ENCODE measurements at regions not wholly inside any gene's neighbourhood (a gene's known extent, or its start where the extent isn't known, plus 50 kb on each side); places are given as distances from the start of the nearest gene placed in this dataset.

DNA sequence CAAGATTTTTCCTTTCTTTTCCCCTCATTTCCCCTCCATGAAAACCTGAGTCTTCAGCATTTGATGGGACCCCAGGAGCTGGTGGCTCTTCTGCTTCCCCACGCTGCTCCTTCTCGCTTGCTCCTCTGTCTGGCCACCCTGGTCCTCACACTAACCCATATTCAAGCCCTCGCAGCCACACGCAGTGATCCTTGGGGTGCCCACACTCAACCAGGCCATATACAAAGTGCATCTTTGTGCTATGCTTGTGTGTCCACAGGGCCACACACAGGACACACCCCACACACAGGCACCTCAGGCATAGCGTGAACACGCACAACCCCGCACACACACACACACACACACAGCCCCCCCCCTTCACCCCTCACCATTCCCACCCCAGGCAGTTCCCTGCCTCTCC lies 132.1 kb downstream of the URI1 start:
- TF ChIP-seq, protein P1, sequence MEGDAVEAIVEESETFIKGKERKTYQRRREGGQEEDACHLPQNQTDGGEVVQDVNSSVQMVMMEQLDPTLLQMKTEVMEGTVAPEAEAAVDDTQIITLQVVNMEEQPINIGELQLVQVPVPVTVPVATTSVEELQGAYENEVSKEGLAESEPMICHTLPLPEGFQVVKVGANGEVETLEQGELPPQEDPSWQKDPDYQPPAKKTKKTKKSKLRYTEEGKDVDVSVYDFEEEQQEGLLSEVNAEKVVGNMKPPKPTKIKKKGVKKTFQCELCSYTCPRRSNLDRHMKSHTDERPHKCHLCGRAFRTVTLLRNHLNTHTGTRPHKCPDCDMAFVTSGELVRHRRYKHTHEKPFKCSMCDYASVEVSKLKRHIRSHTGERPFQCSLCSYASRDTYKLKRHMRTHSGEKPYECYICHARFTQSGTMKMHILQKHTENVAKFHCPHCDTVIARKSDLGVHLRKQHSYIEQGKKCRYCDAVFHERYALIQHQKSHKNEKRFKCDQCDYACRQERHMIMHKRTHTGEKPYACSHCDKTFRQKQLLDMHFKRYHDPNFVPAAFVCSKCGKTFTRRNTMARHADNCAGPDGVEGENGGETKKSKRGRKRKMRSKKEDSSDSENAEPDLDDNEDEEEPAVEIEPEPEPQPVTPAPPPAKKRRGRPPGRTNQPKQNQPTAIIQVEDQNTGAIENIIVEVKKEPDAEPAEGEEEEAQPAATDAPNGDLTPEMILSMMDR (IDR thresholded peaks at IDR 0.05) = no peak
- no peak for TF ChIP-seq POLR2A (IDR thresholded peaks at IDR 0.05)
- WGBS, 2 donors = 94 to 95% methylated on average over 7 of the region's 7 CpGs
- H3K36me3 ChIP-seq = no peaks in the 10 kb centered on the region
- no peaks in the 10 kb centered on the region for H3K27me3 ChIP-seq
- intact Hi-C loops (cut with DNase I) = no loop called here
- no peak overlapping the region for H3K4me3 ChIP-seq (replicated peaks in 1 of 3)
- H3K9me3 ChIP-seq = no peaks in the 10 kb centered on the region
- peaks cover 0 to 7% of the 10 kb centered on the region in 2 donors for H3K4me1 ChIP-seq
- DNase-seq = no peak
- H3K27ac ChIP-seq = no peak overlapping the region

DNA sequence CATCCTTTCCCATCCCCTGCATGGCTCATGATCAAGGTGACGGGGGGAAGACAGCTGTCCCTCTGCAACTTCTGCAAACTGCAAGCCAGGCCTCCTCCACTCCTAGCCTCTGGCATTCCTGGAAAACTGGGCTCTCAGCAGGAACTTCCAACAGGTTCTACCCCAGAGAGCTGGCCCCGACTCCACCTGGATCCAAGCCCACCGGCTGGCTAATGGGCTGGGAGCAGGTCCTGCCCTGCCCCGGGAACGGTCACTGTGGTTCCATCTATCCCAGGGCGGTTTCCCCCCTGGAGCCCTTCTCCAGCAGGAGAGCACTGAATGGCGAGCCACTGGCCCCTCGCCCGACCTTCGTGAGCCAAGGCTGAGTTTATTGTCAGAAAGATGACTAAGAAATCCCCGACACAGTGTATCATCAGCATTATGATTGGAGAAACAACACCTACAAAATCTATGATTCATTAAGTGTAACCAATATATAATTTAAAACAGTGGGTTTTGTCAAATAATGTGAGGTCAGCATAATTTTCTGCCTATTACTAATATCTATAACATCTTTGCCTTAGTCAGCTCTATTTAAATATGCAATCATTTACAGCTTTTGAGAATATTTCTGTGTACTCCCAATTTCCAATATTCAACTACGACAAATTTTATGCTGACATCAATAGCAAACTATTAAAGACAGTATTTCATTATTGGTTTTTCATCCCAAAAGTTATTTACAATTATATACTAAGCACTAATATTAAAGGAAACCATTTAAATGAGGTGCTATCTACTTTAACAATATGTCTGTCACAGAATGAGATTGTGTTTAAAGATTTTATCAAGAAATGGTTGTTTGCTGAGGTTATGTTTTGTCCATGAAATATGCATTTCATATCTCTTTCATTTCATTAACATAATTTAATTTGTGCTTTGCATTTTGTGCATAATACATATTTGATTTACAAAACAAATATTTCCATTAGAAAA lies 133.0 kb downstream of the URI1 start:
- intact Hi-C loops (cut with DNase I) = no loop called here
- TF ChIP-seq, protein P1 (IDR thresholded peaks at IDR 0.05) = no peak
- TF ChIP-seq POLR2A (IDR thresholded peaks at IDR 0.05) = no peak
- no peaks in the 10 kb centered on the region for H3K9me3 ChIP-seq
- DNase-seq = no peak
- 82 to 89% methylated on average over 11 to 12 of the region's 12 CpGs for WGBS, 2 donors
- H3K4me1 ChIP-seq = peaks cover 0 to 7% of the 10 kb centered on the region in 2 donors
- H3K27ac ChIP-seq = no peak overlapping the region
- H3K27me3 ChIP-seq = no peaks in the 10 kb centered on the region
- H3K36me3 ChIP-seq = no peaks in the 10 kb centered on the region
- no peak overlapping the region for H3K4me3 ChIP-seq (replicated peaks in 1 of 3)

DNA sequence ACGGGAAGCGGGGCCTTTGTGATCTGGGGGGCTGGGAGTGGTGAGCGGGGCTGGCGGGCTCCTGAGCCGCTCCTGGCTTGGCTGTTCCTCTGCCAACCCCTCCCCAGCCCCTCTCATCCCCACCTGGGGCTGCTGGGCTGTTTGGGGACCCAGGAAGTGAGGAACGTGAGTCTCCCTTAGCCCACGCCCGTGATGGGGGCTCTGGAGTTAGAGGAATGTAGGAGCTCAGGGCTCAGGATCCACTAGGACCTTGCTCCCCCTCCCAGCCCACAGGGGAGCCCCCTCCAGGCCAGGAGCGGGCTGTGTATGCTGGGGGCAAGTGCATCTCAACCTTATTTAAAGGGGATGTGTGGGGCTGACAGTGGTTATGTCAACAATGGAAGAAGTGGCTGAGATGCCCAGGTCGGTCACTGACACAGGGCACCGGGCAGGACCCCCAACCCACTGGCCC lies 134.1 kb downstream of the URI1 start:
- Histone ChIP-seq H3K27ac (no peak overlapping the region), H3K4me3 (replicated peaks in 1 of 3) (no peak overlapping the region), H3K4me1 (peaks cover 0 to 6% of the 10 kb centered on the region in 2 donors), H3K36me3 (no peaks in the 10 kb centered on the region), H3K9me3 (no peaks in the 10 kb centered on the region), H3K27me3 (no peaks in the 10 kb centered on the region)
- TF ChIP-seq, protein P1 (IDR thresholded peaks at IDR 0.05) = no peak
- TF ChIP-seq POLR2A (IDR thresholded peaks at IDR 0.05) = no peak
- 64 to 84% methylated on average over 9 of the region's 11 CpGs for WGBS, 2 donors
- no peak for DNase-seq
- intact Hi-C loops (cut with DNase I) = no loop called here

DNA sequence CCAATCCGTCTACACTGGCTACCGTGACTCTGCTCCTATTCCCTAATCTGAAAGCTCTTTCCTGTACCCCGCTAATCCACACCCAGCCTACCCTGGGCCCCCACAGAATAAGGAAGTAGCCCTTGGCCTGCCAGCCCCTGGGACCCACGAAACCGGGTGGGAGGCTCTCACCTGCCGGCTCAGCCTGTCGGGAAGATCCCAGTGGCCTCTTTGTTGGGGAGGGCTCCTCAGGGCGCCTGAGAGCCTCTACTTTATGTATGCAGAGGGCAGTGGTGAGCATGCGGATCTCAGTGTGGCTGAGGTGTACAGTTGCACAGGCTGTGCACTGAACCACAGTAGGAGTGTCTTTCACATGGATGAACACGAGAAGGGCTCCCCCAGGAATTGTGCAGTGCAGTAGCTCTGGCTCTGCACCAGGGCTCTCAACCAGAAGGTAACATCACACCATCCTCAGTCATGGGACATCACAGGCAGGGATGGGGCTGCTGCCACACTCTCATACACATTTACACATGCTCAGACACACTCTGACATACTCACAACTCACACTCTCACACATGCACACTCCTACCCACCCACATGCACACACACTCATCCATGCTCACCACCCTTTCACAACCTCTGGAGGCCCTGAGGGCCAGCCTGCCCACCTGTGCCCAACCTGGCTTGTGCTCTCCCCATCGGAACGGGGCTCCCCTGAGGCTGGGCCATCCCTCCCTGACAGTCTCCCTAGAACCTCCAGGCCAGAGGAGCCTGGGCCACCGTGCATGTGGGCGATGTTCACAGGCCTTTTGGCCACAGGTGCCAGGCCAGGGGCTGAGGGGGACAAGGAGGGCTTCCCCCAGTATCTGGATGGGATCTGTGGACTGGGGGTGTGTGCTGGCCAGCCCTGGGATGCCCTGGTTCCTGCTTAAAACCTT lies 135.0 kb downstream of the URI1 start:
- Histone ChIP-seq H3K4me1 (no peaks in the 10 kb centered on the region), H3K27me3 (no peaks in the 10 kb centered on the region), H3K4me3 (replicated peaks in 1 of 3) (no peak overlapping the region), H3K36me3 (no peaks in the 10 kb centered on the region), H3K9me3 (no peaks in the 10 kb centered on the region), H3K27ac (no peak overlapping the region)
- no peak for TF ChIP-seq POLR2A (IDR thresholded peaks at IDR 0.05)
- TF ChIP-seq, protein P1 (IDR thresholded peaks at IDR 0.05) = no peak
- 86 to 87% methylated on average over 14 of the region's 14 CpGs for WGBS, 2 donors
- intact Hi-C loops (cut with DNase I) = no loop called here
- no peak for DNase-seq

Measured in thyroid gland (tissue), 4 donors.